ENCODE measurements at regions not wholly inside any gene's neighbourhood (a gene's known extent, or its start where the extent isn't known, plus 50 kb on each side); places are given as distances from the start of the nearest gene placed in this dataset.

DNA sequence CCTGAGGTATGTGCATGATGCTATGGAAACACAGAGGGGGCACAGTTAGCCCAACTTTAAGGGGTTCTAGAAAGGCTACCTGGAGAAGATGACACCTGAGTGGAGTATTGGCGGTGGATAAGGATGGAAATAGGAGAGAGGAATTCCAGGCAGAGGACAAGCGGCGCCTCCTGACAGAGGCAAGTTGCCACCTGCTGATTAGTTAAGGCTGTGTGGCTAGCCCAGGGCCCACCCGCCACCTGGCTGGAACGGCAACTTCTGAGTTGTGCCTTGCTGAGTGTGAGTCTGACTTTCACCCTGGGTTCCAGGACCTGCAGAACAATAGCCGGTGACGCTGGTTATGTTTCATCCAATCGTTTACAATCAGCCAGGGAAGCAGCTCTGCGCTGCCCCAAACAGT, 126.9 kb upstream of the LMO4 start:
- Histone ChIP-seq H2BK15ac (ENCODE audit: low read depth, low read length) (no peak overlapping the region), H3K18ac (ENCODE audit: insufficient read length, low read depth, low read length) (no peak overlapping the region), H3K79me2 (ENCODE audit: insufficient read depth, low read length) (no peaks in the 10 kb centered on the region), H3K23me2 (ENCODE audit: insufficient read length, low read depth, low read length, poor library complexity, severe bottlenecking) (no peaks in the 10 kb centered on the region), H3K23ac (ENCODE audit: insufficient read length, low read depth, low read length) (no peak overlapping the region), H3K56ac (ENCODE audit: insufficient read length, low read depth, low read length) (no peak overlapping the region), H2BK20ac (ENCODE audit: low read depth, low read length, poor library complexity, severe bottlenecking) (no peak overlapping the region), H4K91ac (ENCODE audit: insufficient read length, low read depth, low read length) (no peak overlapping the region), H4K20me1 (ENCODE audit: control insufficient read depth, insufficient read depth, insufficient read length) (no peaks in the 10 kb centered on the region), H3K79me1 (ENCODE audit: insufficient read depth, low read depth, low read length, poor library complexity, severe bottlenecking) (no peaks in the 10 kb centered on the region), H4K8ac (replicated peaks; ENCODE audit: insufficient read length, low read depth, low read length) (no peak overlapping the region), H3K9me3 (ENCODE audit: control insufficient read depth, low read depth, low read length) (no peaks in the 10 kb centered on the region), H2AK5ac (ENCODE audit: insufficient read length, low read length) (no peak overlapping the region), H3T11ph (ENCODE audit: low read length) (no peak overlapping the region), H3K27ac (ENCODE audit: insufficient read length, low read depth, low read length) (no peak overlapping the region), H2BK120ac (ENCODE audit: low read depth, low read length, poor library complexity, severe bottlenecking) (no peak overlapping the region), H3K14ac (ENCODE audit: insufficient read depth, low read length) (no peak overlapping the region), H2AFZ (ENCODE audit: low read length) (no peak overlapping the region), H2BK12ac (ENCODE audit: insufficient read length, low read depth, low read length) (no peak overlapping the region), H3K4ac (ENCODE audit: low read depth, low read length) (no peak overlapping the region), H3K9ac (ENCODE audit: extremely low read depth, insufficient read length, low read length) (no peak overlapping the region), H3K4me2 (ENCODE audit: insufficient read depth, insufficient read length, low read length) (no peak overlapping the region), H3K27me3 (ENCODE audit: insufficient read depth, low read length) (no peaks in the 10 kb centered on the region), H2BK5ac (ENCODE audit: insufficient read length, low read length) (no peak overlapping the region), H3K4me1 (ENCODE audit: insufficient read depth, low read length) (peaks cover 9% of the 10 kb centered on the region; the same call in 1 of the 2 replicates), H4K5ac (ENCODE audit: insufficient read length, low read depth, low read length) (no peak overlapping the region)
- H3K4me3 Mint-ChIP-seq, result no peak overlapping the region
- H3K27ac Mint-ChIP-seq, result peak overlapping the region in 2 of 3 experiments; percentile 24 to 52; a peak in 2 of 7 replicates
- H3K27me3 Mint-ChIP-seq (ENCODE audit: low read depth), result no peaks in the 10 kb centered on the region
- WGBS (ENCODE audit: extremely low coverage, insufficient read length, low lambda C conversion rate), result no CpG with 5 or more reads among the region's 9 CpGs
- no peaks in the 10 kb centered on the region for H3K36me3 Mint-ChIP-seq (ENCODE audit: insufficient read depth in 1 of 3, low read depth in 3 of 3)
- H3K9me3 Mint-ChIP-seq, result no peaks in the 10 kb centered on the region; a peak in 1 of 5 replicates
- H3K4me1 Mint-ChIP-seq, result peaks cover 30 to 32% of the 10 kb centered on the region in 2 experiments
- TF ChIP-seq, protein P1, sequence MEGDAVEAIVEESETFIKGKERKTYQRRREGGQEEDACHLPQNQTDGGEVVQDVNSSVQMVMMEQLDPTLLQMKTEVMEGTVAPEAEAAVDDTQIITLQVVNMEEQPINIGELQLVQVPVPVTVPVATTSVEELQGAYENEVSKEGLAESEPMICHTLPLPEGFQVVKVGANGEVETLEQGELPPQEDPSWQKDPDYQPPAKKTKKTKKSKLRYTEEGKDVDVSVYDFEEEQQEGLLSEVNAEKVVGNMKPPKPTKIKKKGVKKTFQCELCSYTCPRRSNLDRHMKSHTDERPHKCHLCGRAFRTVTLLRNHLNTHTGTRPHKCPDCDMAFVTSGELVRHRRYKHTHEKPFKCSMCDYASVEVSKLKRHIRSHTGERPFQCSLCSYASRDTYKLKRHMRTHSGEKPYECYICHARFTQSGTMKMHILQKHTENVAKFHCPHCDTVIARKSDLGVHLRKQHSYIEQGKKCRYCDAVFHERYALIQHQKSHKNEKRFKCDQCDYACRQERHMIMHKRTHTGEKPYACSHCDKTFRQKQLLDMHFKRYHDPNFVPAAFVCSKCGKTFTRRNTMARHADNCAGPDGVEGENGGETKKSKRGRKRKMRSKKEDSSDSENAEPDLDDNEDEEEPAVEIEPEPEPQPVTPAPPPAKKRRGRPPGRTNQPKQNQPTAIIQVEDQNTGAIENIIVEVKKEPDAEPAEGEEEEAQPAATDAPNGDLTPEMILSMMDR (conservative IDR thresholded peaks at IDR 0.05), result no peak
- DNase-seq, result no peak
